ENCODE measurements at regions not wholly inside any gene's neighbourhood (a gene's known extent, or its start where the extent isn't known, plus 50 kb on each side); places are given as distances from the start of the nearest gene placed in this dataset.
A peak's percentile ranks its signal among the peaks of the same experiment; 100 is the strongest.
"Not testable (repeated sequence)": the region's sequence is repeated elsewhere in the genome, so short reads cannot be mapped to it uniquely, and the experiment has no call there.

- peak in 1 of 2 experiments; percentile 6 for DNase-seq (ENCODE audit: low read depth in 1 of 2, low spot score in 1 of 2)
- TF ChIP-seq JUND (IDR thresholded peaks at IDR 0.05; ENCODE audit: low read depth): no peak
- in situ Hi-C loops (cut with HindIII; ENCODE audit: low pct_unique_long_range_greater_than_20kb, low sequenced_read_pairs): no loop called here
These were observed 106.9 kb upstream of the RGPD4 start for GRCh38 chr2:107719836-107720235.

GRCh38 chr2:107721178-107721577, 105.5 kb upstream of the RGPD4 start:
- DNase-seq (ENCODE audit: low read depth in 1 of 2, low spot score in 1 of 2): no peak
- in situ Hi-C loops (cut with HindIII; ENCODE audit: low pct_unique_long_range_greater_than_20kb, low sequenced_read_pairs): no loop called here

GRCh38 chr2:107721586-107721985, 105.1 kb upstream of the RGPD4 start:
- no peak for TF ChIP-seq JUND (IDR thresholded peaks at IDR 0.05; ENCODE audit: low read depth)
- no peak for DNase-seq (ENCODE audit: low read depth in 1 of 2, low spot score in 1 of 2)
- in situ Hi-C loops (cut with HindIII; ENCODE audit: low pct_unique_long_range_greater_than_20kb, low sequenced_read_pairs): no loop called here

More at GRCh38 chr2:107721178-107721577, 105.5 kb upstream of the RGPD4 start:
- TF ChIP-seq JUND (IDR thresholded peaks at IDR 0.05; ENCODE audit: low read depth): no peak

GRCh38 chr2:107725824-107726223, 100.9 kb upstream of the RGPD4 start:
- DNase-seq (ENCODE audit: low read depth in 1 of 2, low spot score in 1 of 2); in situ Hi-C loops (cut with HindIII; ENCODE audit: low pct_unique_long_range_greater_than_20kb, low sequenced_read_pairs): not testable (repeated sequence)

- no peak for TF ChIP-seq JUND (IDR thresholded peaks at IDR 0.05; ENCODE audit: low read depth)
- in situ Hi-C loops (cut with HindIII; ENCODE audit: low pct_unique_long_range_greater_than_20kb, low sequenced_read_pairs): no loop called here
- no peak for DNase-seq (ENCODE audit: low read depth in 1 of 2, low spot score in 1 of 2)
These were observed 99.4 kb upstream of the RGPD4 start for GRCh38 chr2:107727318-107727717.

GRCh38 chr2:107728586-107728985, 98.1 kb upstream of the RGPD4 start:
- DNase-seq (ENCODE audit: low read depth in 1 of 2, low spot score in 1 of 2): no peak
- in situ Hi-C loops (cut with HindIII; ENCODE audit: low pct_unique_long_range_greater_than_20kb, low sequenced_read_pairs): no loop called here
- no peak for TF ChIP-seq JUND (IDR thresholded peaks at IDR 0.05; ENCODE audit: low read depth)

- TF ChIP-seq JUND (IDR thresholded peaks at IDR 0.05; ENCODE audit: low read depth): no peak
- DNase-seq (ENCODE audit: low read depth in 1 of 2, low spot score in 1 of 2): no peak
- in situ Hi-C loops (cut with HindIII; ENCODE audit: low pct_unique_long_range_greater_than_20kb, low sequenced_read_pairs): no loop called here
These were observed 97.3 kb upstream of the RGPD4 start for GRCh38 chr2:107729440-107729839.

- no peak for TF ChIP-seq JUND (IDR thresholded peaks at IDR 0.05; ENCODE audit: low read depth)
- in situ Hi-C loops (cut with HindIII; ENCODE audit: low pct_unique_long_range_greater_than_20kb, low sequenced_read_pairs): no loop called here
- DNase-seq (ENCODE audit: low read depth in 1 of 2, low spot score in 1 of 2): no peak
These were observed 95.8 kb upstream of the RGPD4 start for GRCh38 chr2:107730898-107731297.

- DNase-seq (ENCODE audit: low read depth in 1 of 2, low spot score in 1 of 2): no peak
- no peak for TF ChIP-seq JUND (IDR thresholded peaks at IDR 0.05; ENCODE audit: low read depth)
- in situ Hi-C loops (cut with HindIII; ENCODE audit: low pct_unique_long_range_greater_than_20kb, low sequenced_read_pairs): no loop called here
These were observed 95.3 kb upstream of the RGPD4 start for GRCh38 chr2:107731435-107731834.

GRCh38 chr2:107735201-107735600, 91.5 kb upstream of the RGPD4 start:
- in situ Hi-C loops (cut with HindIII; ENCODE audit: low pct_unique_long_range_greater_than_20kb, low sequenced_read_pairs): no loop called here
- no peak for TF ChIP-seq JUND (IDR thresholded peaks at IDR 0.05; ENCODE audit: low read depth)
- DNase-seq (ENCODE audit: low read depth in 1 of 2, low spot score in 1 of 2): no peak

GRCh38 chr2:107737756-107738155, 88.9 kb upstream of the RGPD4 start:
- DNase-seq (ENCODE audit: low read depth in 1 of 2, low spot score in 1 of 2): no peak
- in situ Hi-C loops (cut with HindIII; ENCODE audit: low pct_unique_long_range_greater_than_20kb, low sequenced_read_pairs): no loop called here
- no peak for TF ChIP-seq JUND (IDR thresholded peaks at IDR 0.05; ENCODE audit: low read depth)

- TF ChIP-seq JUND (IDR thresholded peaks at IDR 0.05; ENCODE audit: low read depth): no peak
- no peak for DNase-seq (ENCODE audit: low read depth in 1 of 2, low spot score in 1 of 2)
- in situ Hi-C loops (cut with HindIII; ENCODE audit: low pct_unique_long_range_greater_than_20kb, low sequenced_read_pairs): no loop called here
These were observed 88.4 kb upstream of the RGPD4 start for GRCh38 chr2:107738266-107738665.

GRCh38 chr2:107740300-107740699, 86.4 kb upstream of the RGPD4 start:
- DNase-seq (ENCODE audit: low read depth in 1 of 2, low spot score in 1 of 2): no peak
- in situ Hi-C loops (cut with HindIII; ENCODE audit: low pct_unique_long_range_greater_than_20kb, low sequenced_read_pairs): no loop called here
- no peak for TF ChIP-seq JUND (IDR thresholded peaks at IDR 0.05; ENCODE audit: low read depth)

- no peak for DNase-seq (ENCODE audit: low read depth in 1 of 2, low spot score in 1 of 2)
- in situ Hi-C loops (cut with HindIII; ENCODE audit: low pct_unique_long_range_greater_than_20kb, low sequenced_read_pairs): no loop called here
- TF ChIP-seq JUND (IDR thresholded peaks at IDR 0.05; ENCODE audit: low read depth): no peak
These were observed 84.1 kb upstream of the RGPD4 start for GRCh38 chr2:107742460-107743027.
